HEK293T (cell line): ENCODE measurements at regions not wholly inside any gene's neighbourhood (a gene's known extent, or its start where the extent isn't known, plus 50 kb on each side); places are given as distances from the start of the nearest gene placed in this dataset.

Source experiments
- CTCF ChIA-PET: fragments of 350-600 bp; formaldehyde crosslinking; extraction: SDS; loops from one replicate; lab custom pipeline; 2021; ENCODE audit warnings: antibody characterized with exemption, inconsistent platforms; lab: Yijun Ruan, JAX
- POLR2A ChIA-PET: fragments of 350-600 bp; formaldehyde crosslinking; extraction: SDS; loops from one replicate; lab custom pipeline; 2020; ENCODE audit warnings: antibody characterized with exemption, inconsistent platforms; lab: Yijun Ruan, JAX
- DNase-seq: peaks from one replicate; pipeline ENCODE4 v3.0.0; 2012; ENCODE audit warnings: mixed read lengths; ENCODE audit errors: extremely low spot score
- ARNT ChIP-seq: fragments of 450-650 bp; IDR thresholded peaks from 2 replicates; pipeline ENCODE4 v1.6.1; 2017; ENCODE audit warnings: mild to moderate bottlenecking
- BHLHE40 ChIP-seq: fragments of 450-650 bp; IDR thresholded peaks from 2 replicates; pipeline ENCODE4 v1.6.1; 2016; ENCODE audit warnings: mild to moderate bottlenecking, moderate library complexity, borderline replicate concordance
- CTBP1 ChIP-seq: fragments of 450-650 bp; IDR thresholded peaks from 2 replicates; pipeline ENCODE4 v1.6.1; 2016; ENCODE audit warnings: borderline replicate concordance
- ELF4 ChIP-seq: fragments of 450-650 bp; IDR thresholded peaks from 2 replicates; pipeline ENCODE4 v1.6.1; 2017; ENCODE audit warnings: antibody characterized with exemption
- FOXA1 ChIP-seq: fragments of 450-650 bp; IDR thresholded peaks from 2 replicates; pipeline ENCODE4 v1.6.1; 2016; ENCODE audit warnings: mild to moderate bottlenecking
- FOXK2 ChIP-seq: fragments of 450-650 bp; IDR thresholded peaks from 2 replicates; pipeline ENCODE4 v1.6.1; 2016; ENCODE audit warnings: mild to moderate bottlenecking
- FOXM1 ChIP-seq: fragments of 450-650 bp; IDR thresholded peaks from 2 replicates; pipeline ENCODE4 v1.6.1; 2017; ENCODE audit warnings: mild to moderate bottlenecking, borderline replicate concordance
- HDGF ChIP-seq: fragments of 450-650 bp; IDR thresholded peaks from 2 replicates; pipeline ENCODE4 v1.6.1; 2017; ENCODE audit warnings: antibody characterized with exemption, borderline replicate concordance
- L3MBTL2 ChIP-seq: fragments of 450-650 bp; conservative IDR thresholded peaks from 2 replicates; pipeline ENCODE4 v1.6.1; 2016; ENCODE audit warnings: mild to moderate bottlenecking
- LEF1 ChIP-seq: fragments of 450-650 bp; IDR thresholded peaks from 2 replicates; pipeline ENCODE4 v1.6.1; 2017; ENCODE audit warnings: mild to moderate bottlenecking, borderline replicate concordance
- NFRKB ChIP-seq: fragments of 450-650 bp; IDR thresholded peaks from 2 replicates; pipeline ENCODE4 v1.6.1; 2016; ENCODE audit warnings: mild to moderate bottlenecking, moderate library complexity
- PKNOX1 ChIP-seq: fragments of 450-650 bp; IDR thresholded peaks from 2 replicates; pipeline ENCODE4 v1.6.1; 2016
- SP1 ChIP-seq: fragments of 450-650 bp; IDR thresholded peaks from 2 replicates; pipeline ENCODE4 v1.6.1; 2017
- SUZ12 ChIP-seq: fragments of 450-650 bp; IDR thresholded peaks from 2 replicates; pipeline ENCODE4 v1.6.1; 2016; ENCODE audit warnings: mild to moderate bottlenecking
- TARDBP ChIP-seq: fragments of 450-650 bp; IDR thresholded peaks from 2 replicates; pipeline ENCODE4 v1.6.1; 2016
- ZNF384 ChIP-seq: fragments of 450-650 bp; IDR thresholded peaks from 2 replicates; pipeline ENCODE4 v1.6.1; 2016

GRCh38 chr14:65849091-65849490 is 436.6 kb downstream of the FUT8 start:
- CTCF ChIA-PET: no interaction called here
- POLR2A ChIA-PET: no interaction called here
- no peak for DNase-seq
- TF ChIP-seq LEF1: no peak
- no peak for TF ChIP-seq HDGF
- no peak for TF ChIP-seq CTBP1

DNA sequence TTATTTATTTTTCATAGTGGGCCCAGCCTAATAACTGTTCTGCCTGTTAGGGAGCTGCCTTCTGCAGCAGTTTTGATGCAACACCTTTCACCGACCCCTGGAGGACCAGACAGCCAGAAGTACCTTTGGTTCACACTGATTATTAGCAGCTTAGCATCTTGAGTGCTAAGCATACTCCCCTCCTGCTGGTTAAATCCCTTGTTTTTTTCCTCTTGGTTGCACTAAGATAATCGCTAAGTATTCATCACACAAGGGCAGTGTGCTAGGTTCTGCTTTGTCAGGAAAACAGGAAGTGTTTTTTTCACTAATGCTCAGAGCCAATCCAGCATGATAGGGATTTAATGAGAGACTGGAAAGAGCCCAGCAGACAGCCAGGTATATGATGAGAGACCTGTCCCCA is 437.0 kb downstream of the FUT8 start:
- ChIA-PET POLR2A (no interaction called here), CTCF (no interaction called here)
- DNase-seq: no peak
- TF ChIP-seq PKNOX1 (no peak), NFRKB (no peak)

DNA sequence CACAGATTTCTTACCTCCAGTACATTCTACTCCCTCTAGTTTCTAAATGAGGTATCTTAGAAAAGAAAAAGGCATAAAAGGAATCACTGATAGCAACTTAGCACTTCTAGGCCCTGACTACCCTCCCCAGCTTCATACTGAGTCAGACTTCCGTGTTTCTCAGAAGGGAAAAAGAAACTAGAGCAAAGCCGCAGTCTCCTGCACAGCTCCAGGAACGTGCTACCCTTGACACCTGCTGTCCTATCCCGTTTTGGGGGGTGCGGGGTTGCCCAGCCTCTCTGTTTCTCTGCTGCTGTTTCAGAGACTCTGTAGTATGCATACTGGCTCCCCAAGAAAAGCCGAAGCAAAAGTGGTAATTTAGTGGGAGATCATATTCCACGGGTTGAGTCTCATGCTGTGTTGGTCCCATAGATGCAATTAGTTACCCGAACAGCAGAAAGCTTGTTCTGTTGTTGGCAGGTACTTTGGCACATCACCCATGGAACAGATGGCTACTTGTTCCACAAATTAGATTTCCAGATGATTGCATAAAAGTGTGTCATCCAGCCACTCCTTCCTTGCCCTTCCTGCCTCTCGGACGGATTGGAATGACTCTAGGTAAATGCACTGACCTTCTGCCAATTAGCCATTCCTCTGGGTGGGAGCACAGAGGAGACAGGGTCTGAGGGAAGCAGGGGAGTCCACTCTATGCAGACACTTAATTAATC is 438.1 kb downstream of the FUT8 start:
- TF ChIP-seq NFRKB: no peak
- no peak for TF ChIP-seq HDGF
- TF ChIP-seq ELF4: no peak
- TF ChIP-seq SUZ12: no peak
- TF ChIP-seq LEF1: no peak
- TF ChIP-seq BHLHE40: no peak
- no peak for TF ChIP-seq TARDBP
- no peak for TF ChIP-seq PKNOX1
- TF ChIP-seq L3MBTL2: no peak
- no peak for TF ChIP-seq CTBP1
- TF ChIP-seq ZNF384: no peak
- no peak for TF ChIP-seq ARNT
- TF ChIP-seq FOXA1: no peak
- no peak for TF ChIP-seq FOXK2
- no peak for TF ChIP-seq FOXM1
- no peak for TF ChIP-seq SP1
- ChIA-PET POLR2A (no interaction called here), CTCF (no interaction called here)
- DNase-seq: no peak

- TF ChIP-seq FOXK2 (no peak), ZNF384 (no peak)
- POLR2A ChIA-PET: no interaction called here
- DNase-seq: no peak
- CTCF ChIA-PET: no interaction called here
Observed at GRCh38 chr14:65852689-65853088, 440.2 kb downstream of the FUT8 start.

GRCh38 chr14:65853407-65853955 is 441.0 kb downstream of the FUT8 start:
- ChIA-PET CTCF (no interaction called here), POLR2A (no interaction called here)
- no peak for DNase-seq
- TF ChIP-seq FOXK2 (no peak), ELF4 (no peak)

GRCh38 chr14:65854215-65854614 is 441.7 kb downstream of the FUT8 start:
- ChIA-PET POLR2A (no interaction called here), CTCF (no interaction called here)
- TF ChIP-seq TARDBP: no peak
- 0 out of 2 replicates have a peak, but pooled peaks have one; percentile 14 for TF ChIP-seq L3MBTL2
- no peak for TF ChIP-seq HDGF
- TF ChIP-seq LEF1: no peak
- no peak for TF ChIP-seq ARNT
- TF ChIP-seq SUZ12: no peak
- TF ChIP-seq PKNOX1: no peak
- TF ChIP-seq ELF4: no peak
- TF ChIP-seq BHLHE40: no peak
- no peak for DNase-seq

GRCh38 chr14:65860956-65861611 is 448.6 kb downstream of the FUT8 start:
- DNase-seq: no peak
- ChIA-PET POLR2A (no interaction called here), CTCF (no interaction called here)
- TF ChIP-seq FOXM1 (no peak), FOXK2 (no peak)
